ENCODE measurements at regions not wholly inside any gene's neighbourhood (a gene's known extent, or its start where the extent isn't known, plus 50 kb on each side); places are given as distances from the start of the nearest gene placed in this dataset.

- TF ChIP-seq ZBTB20 (tag by site-specific recombination; IDR thresholded peaks at IDR 0.05) (no peak), PBX3 (CRISPR knock-in tag; IDR thresholded peaks at IDR 0.05) (no peak), ZBTB48 (tag by site-specific recombination; IDR thresholded peaks at IDR 0.05) (no peak), CTCF (tag by site-specific recombination; IDR thresholded peaks at IDR 0.05) (no peak), ZNF335 (tag by site-specific recombination; conservative IDR thresholded peaks at IDR 0.05) (no peak), EGR2 (tag by site-specific recombination; IDR thresholded peaks at IDR 0.05; ENCODE audit: low read depth) (no peak), MYNN (tag by site-specific recombination; IDR thresholded peaks at IDR 0.05; ENCODE audit: borderline replicate concordance) (no peak), ZBTB8A (tag by site-specific recombination; IDR thresholded peaks at IDR 0.05) (no peak), ZNF138 (tag by site-specific recombination; IDR thresholded peaks at IDR 0.05; ENCODE audit: borderline replicate concordance) (no peak), YY1 (tag by site-specific recombination; IDR thresholded peaks at IDR 0.05) (no peak), KLF1 (tag by site-specific recombination; IDR thresholded peaks at IDR 0.05) (no peak), ZSCAN16 (tag by site-specific recombination; IDR thresholded peaks at IDR 0.05) (no peak), GLI4 (tag by site-specific recombination; IDR thresholded peaks at IDR 0.05) (no peak)
These were observed 69.1 kb downstream of the TNFAIP2 start for GRCh38 chr14:103192246-103192840.

All from HEK293 (cell line).